ENCODE measurements at regions not wholly inside any gene's neighbourhood (a gene's known extent, or its start where the extent isn't known, plus 50 kb on each side); places are given as distances from the start of the nearest gene placed in this dataset.
"Not testable (repeated sequence)": the region's sequence is repeated elsewhere in the genome, so short reads cannot be mapped to it uniquely, and the experiment has no call there.

- DNase-seq (ENCODE audit: low read depth): no peak
Measured at GRCh38 chr11:95647355-95647754, 142.2 kb downstream of the FAM76B start.

GRCh38 chr11:95641495-95641894, 148.1 kb downstream of the FAM76B start:
- no peak for DNase-seq (ENCODE audit: low read depth)

- DNase-seq (ENCODE audit: low read depth): no peak
Measured at GRCh38 chr11:95638501-95638900, 151.1 kb downstream of the FAM76B start.

GRCh38 chr11:95625164-95625900, 164.2 kb downstream of the FAM76B start:
- no peak for DNase-seq (ENCODE audit: low read depth)

- DNase-seq (ENCODE audit: low read depth): no peak
Measured at GRCh38 chr11:95616256-95616804, 173.3 kb downstream of the FAM76B start.

- DNase-seq (ENCODE audit: low read depth): no peak
Measured at GRCh38 chr11:95611827-95612226, 177.8 kb downstream of the FAM76B start.

GRCh38 chr11:95610185-95610584, 179.4 kb downstream of the FAM76B start:
- not testable (repeated sequence) for DNase-seq (ENCODE audit: low read depth)

- no peak for DNase-seq (ENCODE audit: low read depth)
Measured at GRCh38 chr11:95608093-95608492, 181.5 kb downstream of the FAM76B start.

- no peak for DNase-seq (ENCODE audit: low read depth)
Measured at GRCh38 chr11:95606824-95607223, 182.8 kb downstream of the FAM76B start.

- no peak for DNase-seq (ENCODE audit: low read depth)
Measured at GRCh38 chr11:95605271-95605940, 184.2 kb downstream of the FAM76B start.

- DNase-seq (ENCODE audit: low read depth): no peak
Measured at GRCh38 chr11:95599959-95600586, 189.5 kb downstream of the FAM76B start.

GRCh38 chr11:95595973-95596489, 193.6 kb downstream of the FAM76B start:
- DNase-seq (ENCODE audit: low read depth): no peak

- no peak for DNase-seq (ENCODE audit: low read depth)
Measured at GRCh38 chr11:95595541-95595940, 194.0 kb downstream of the FAM76B start.

GRCh38 chr11:95593111-95593510, 196.5 kb downstream of the FAM76B start:
- DNase-seq (ENCODE audit: low read depth): no peak

- no peak for DNase-seq (ENCODE audit: low read depth)
Measured at GRCh38 chr11:95592471-95592870, 197.1 kb downstream of the FAM76B start.

- no peak for DNase-seq (ENCODE audit: low read depth)
Measured at GRCh38 chr11:95589893-95590612, 199.5 kb downstream of the FAM76B start.

GRCh38 chr11:95588821-95589220, 200.8 kb downstream of the FAM76B start:
- no peak for DNase-seq (ENCODE audit: low read depth)

- no peak for DNase-seq (ENCODE audit: low read depth)
Measured at GRCh38 chr11:95586661-95587060, 202.9 kb downstream of the FAM76B start.

GRCh38 chr11:95586155-95586554, 203.4 kb downstream of the FAM76B start:
- DNase-seq (ENCODE audit: low read depth): no peak

- no peak for DNase-seq (ENCODE audit: low read depth)
Measured at GRCh38 chr11:95585752-95586077, 203.9 kb downstream of the FAM76B start.

- DNase-seq (ENCODE audit: low read depth): no peak
Measured at GRCh38 chr11:95585069-95585751, 204.4 kb downstream of the FAM76B start.

- no peak for DNase-seq (ENCODE audit: low read depth)
Measured at GRCh38 chr11:95584589-95584988, 205.0 kb downstream of the FAM76B start.

Data from activated T-cell treated with anti-CD3 and anti-CD28 coated beads for 1 hour (primary cell).